HG02588 (cell line): ENCODE measurements at regions not wholly inside any gene's neighbourhood (a gene's known extent, or its start where the extent isn't known, plus 50 kb on each side); places are given as distances from the start of the nearest gene placed in this dataset.

Source experiments
- ATAC-seq: cut with Tn5 transposase; IDR thresholded peaks from one replicate; pipeline ENCODE4 v1.9.1; 2021; ENCODE audit warnings: mild to moderate bottlenecking, moderate library complexity; ENCODE audit not compliant: unreplicated experiment

DNA sequence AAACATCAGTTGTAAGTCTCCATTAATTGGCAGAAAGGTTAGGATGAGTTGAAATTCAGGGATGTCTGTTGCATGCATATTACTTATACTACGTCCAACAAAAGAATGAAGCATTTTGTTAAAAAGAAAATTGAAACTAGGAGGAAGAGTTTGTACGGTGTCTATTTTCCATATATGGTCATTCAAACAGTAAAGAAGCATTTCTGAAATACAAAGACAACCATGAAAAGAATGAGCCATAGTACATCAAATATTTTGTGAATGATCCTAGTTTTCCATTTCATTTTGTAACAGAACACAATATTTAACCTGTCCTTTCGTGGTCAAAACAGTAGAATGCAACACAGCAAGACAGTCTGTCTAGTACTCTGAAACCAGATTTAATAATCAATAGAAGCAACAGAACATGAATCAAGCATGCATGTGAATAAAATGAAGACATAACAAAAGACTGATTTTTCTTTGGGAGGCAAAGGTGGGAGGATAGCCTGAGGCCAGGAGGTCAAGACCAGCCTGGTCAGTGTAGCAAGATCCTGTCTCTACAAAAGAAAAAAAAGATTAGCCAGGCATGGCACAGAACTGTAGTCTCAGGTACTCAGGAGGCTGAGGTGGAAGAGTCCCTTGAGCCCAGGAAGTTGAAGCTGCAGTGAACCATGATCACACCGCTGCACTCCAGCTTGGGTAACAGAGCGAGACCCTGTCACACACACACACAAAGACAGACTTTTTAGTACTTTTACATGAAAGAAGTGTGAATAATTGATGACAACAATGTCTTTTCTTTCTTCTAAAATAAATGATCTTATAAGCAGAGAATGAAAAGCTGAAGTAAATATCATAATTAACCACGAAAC, 156.0 kb downstream of the LRIG3 start:
- no peak for ATAC-seq

DNA sequence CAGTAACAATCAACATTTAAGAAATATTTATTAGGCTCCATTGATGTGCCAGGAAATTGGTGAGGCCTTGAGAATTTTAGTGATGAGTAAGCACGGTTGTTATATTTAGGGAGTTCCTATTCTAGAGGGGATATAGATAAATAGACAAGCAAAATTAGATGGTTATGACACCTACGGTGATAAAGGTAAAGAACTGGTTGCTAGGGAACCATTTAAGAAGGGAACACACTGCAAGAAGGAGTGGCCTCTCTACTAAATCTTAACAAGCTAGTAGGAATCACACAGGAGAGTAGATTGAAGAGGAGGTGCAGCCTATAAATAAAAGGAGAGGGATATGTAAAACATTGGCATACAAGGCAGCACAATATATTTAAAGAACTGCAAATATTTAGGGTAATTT, 155.2 kb downstream of the LRIG3 start:
- ATAC-seq: no peak

DNA sequence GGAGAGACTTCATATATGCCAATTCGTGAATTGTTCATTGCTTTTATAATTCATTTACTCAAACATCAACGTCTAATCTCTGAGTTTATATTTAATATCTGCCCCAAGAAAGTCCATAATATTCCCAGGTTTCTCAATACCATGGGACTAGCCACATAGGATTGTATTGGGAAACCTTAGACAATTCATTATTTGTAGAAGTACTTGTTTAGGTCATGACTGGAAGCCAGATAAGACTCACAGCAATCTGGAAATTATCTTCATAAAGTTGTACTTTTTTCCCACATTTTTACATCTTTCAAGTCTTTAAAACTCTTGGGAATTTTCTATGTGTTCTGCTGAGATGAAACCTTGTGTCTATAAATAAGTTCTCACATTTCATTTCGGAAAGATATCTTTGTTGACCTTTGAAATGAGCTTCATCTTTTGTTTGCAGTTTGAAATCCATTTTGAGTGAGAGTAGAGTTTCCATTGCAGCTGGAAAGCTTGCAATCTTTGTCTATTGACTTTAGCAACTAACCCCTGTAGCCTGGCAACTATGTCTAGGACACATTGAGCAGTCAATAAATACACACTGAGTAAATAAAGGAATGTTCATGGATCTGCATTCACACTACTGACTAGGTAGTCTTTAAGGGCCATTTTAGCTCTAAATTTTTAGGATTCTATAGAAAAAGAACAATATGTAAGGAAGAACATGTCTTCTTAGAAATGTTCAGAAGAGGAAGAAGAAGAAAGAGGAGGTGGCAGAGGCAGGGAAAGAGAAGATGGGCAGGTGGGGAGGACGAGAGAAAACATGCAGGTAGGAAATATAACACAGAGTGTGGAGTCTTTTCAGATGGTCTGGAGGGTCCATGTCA, 154.4 kb downstream of the LRIG3 start:
- no peak for ATAC-seq

DNA sequence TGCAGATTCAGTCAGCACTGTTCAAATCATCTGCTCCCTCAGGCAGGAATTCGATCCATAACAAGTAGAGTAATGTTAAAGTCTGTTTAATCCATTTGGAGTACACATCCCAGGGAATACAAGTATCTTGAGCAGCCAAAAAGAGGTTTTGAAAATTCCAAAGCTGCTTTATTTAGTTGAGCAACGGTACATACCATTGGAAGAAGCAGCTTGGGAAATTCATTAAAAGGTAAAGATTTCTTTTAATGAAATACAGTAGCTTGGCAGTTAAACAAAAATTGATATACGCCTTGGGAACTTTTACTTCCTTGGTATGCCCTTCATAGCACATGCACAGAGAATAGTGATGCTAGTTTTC, 153.8 kb downstream of the LRIG3 start:
- ATAC-seq: no peak

DNA sequence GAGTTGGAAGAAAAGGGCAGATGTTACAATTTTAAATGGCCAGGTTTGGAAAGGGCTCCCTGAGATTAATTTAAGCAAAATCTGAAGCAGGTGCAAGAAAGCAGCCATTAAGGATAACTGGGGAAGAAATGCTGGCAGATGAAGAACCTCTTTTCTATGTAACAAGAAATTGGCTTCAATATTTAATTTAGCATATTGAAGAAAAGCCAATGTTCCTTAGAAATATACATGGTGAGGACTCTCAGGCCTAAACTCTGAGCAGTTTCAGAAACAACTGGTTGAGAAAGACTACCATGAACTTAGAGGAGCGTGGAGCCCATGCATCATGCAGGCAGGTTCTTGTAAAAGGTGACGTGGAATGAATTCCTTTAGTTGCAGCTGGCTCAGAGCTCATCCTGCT, 152.8 kb downstream of the LRIG3 start:
- no peak for ATAC-seq

DNA sequence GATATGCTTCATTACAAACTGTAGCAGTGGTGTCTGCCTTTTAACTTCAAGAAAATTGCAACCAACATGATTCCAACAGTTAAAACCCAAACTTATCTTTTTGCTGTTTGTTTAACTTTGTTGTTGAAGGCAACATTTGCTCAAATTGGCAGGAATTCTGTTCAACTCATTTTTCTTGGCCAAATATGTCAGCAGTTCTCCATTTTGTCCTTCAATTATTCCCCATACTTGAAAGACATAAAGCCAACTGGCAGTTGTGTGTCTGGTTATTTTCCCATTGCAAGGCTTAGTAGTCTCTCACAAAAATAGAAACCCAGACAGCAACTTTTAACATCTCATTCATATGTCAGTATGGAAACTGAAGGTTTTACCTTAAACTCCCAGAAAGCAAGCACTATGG, 146.3 kb downstream of the LRIG3 start:
- ATAC-seq: no peak

DNA sequence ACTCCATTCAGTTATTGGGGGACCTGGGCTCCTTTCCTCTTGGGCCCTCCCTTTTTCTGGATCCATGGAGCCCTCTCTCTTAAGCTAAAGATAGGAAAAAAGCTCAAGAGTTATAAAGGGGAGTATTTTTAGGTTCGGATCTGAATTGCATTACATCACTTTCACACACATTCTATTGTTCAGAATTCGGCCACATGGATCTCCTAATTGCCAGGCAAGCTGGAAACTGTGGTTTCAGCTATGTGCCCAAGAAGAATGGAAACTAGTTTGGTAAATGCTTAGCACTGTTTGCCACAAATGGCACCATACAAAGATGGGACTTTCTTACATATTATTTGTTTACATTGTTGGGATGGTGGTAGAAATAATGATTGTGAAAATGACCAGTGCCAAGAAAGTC, 145.6 kb downstream of the LRIG3 start:
- no peak for ATAC-seq

DNA sequence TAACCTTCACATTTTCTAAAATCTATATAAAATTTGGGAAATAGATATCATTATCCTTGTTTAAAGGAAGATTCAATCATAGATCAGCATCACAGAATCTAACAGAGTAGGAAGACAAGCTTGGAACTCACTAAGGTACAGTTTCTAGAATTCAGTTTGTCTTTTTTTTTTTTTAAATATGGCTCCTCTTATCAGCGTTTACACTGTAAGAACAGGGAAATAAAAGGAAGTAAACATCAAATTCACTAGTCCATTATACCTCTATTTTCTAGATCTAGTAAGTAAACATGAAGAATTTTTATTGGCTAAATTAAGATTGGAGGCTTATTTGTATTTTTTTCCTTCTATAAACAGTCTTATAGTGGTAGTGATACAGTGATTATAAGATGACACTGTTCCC, 144.9 kb downstream of the LRIG3 start:
- no peak for ATAC-seq

DNA sequence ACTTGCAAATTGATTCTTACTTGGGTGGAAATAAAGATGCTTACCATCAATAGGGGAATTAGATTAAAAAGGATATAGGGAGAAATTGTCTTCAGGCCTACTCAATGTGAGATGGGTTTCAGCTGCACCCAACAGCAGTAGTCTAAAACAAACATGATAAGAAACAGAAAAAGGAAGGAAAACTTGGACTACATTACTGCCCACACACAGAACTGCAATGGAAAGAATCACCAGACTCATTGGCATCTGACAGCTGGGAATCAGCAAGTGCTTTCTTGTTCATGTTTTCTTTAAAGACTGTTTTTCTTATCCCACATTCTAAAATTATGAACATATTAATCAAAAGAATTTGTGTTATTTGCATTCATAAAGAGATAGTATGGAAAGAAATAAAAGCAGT, 144.2 kb downstream of the LRIG3 start:
- no peak for ATAC-seq

DNA sequence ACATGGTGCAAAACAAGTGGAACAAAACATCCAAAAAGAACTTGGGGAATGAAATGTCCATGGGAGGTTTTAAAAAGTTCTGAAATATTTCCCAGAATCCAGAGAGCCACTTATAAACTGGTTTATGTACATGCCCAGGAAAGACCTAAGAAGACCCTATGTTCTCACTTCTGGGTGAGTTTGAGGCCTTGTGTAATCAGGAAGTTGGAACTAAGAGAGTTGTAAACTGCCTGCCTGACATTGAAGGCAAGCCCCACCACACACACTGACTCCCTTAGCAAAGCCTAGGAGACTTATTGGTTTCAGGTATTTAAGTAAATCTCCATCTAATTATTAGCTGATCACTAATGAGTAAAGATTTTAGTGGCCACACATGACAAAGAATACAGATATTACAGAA, 142.5 kb downstream of the LRIG3 start:
- no peak for ATAC-seq

DNA sequence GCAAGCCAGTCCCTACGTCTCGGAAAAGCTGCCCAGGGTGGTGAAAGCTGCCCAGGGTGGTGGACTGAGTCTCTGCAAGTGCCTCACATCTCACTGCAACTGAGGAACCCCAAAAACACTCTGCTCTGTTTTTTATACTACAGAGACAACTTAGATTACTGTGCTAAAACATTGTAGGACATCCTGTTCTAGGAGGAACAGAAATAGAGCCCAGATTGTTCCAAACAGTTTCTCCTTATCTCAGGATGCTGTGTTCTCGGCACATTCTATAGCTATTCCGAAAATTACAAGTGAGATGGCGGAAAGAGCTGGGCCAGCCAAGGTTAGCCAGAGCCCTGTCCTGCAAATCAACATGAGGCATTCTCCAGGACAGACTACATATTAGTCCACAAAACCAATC, 138.7 kb downstream of the LRIG3 start:
- no peak for ATAC-seq

DNA sequence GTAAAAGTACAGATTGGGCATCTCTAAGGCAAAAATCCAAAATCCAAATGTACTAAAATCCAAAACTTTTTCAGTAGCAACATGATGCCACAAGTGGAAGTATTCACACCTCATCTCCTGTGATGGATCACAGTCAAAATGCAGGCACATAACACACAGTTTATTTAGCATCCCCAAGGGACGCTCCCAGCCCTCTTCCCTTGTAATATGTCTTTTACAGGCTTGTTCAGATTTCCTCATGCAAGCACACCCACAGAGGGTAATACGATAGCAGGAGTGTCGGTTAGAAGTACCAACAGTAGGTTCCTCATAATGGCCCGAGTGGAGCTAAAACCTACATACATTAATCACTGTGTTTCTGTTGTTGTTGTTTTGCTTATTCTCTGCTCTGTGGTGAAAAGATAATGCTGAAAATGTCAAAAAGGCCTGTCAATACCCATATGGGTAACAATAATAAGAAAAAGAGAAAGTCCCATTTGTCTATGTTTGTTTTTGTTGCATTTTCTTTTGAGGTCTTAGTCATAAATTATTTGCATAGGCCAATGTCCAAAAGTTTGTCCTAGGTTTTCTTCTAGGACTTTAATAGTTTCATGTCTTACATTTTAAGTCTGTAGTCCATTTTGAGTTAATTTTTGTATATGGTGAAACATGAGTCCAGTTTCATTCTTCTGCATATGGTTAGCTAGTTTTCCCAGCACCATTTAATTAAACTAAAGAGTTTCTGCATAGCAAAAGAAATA, 133.1 kb downstream of the LRIG3 start:
- ATAC-seq: no peak

DNA sequence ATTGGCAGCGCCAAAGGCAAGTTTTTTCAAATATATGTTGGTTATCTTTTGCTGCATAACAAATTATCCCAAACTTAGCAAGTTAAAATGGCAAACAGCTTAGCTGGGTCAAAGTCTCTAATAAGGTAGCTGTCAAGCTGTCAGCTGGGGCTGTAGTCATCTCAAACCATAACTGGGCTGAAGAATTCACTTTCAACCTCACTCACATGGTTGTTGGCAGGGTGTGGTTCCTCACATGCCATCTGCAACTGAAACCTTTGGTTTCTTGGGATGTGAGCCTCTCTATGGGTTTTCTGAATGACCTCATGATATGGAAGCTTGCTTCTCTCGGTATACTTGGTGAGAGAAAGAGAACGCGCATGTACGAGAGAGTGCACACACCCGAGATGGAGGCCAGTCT, 125.4 kb downstream of the LRIG3 start:
- no peak for ATAC-seq

DNA sequence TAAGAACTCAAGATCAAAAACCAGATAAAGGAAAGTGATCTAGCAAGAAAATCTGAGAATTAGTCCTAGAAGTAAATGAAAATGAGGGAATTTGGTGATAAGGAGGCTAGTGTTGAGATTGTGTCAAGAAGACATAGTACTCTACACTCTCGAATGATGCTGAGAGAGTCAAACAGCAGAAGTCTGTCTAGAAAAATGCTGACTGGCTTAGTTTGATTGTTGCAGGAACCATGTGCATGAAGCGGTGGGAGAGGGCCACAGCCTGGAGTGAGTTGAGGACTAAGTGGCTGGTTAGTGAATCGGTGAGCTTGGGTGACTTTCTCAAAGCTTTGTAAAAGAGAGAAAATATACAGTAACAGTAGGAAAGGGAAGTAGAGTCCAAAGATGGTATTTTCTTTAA, 124.5 kb downstream of the LRIG3 start:
- ATAC-seq: no peak

DNA sequence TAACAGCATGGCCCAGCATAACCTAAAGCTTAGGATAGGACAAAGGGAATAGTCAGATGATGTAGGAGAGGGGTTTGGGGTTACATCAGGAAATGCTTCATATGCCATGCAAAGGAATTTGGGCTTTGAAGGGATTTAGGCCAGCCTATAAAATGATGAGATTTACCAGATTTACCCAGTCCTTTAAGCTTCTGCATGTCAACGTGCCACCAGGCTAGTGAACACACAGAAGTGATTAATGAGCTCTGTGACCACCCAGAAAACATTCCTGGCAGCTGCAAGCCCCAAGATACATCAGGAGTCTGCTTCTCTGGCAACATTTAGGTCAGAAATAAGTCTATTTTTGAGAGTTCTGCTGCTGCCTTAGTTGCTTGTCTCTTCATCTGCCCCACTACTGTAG, 118.3 kb downstream of the LRIG3 start:
- ATAC-seq: no peak

DNA sequence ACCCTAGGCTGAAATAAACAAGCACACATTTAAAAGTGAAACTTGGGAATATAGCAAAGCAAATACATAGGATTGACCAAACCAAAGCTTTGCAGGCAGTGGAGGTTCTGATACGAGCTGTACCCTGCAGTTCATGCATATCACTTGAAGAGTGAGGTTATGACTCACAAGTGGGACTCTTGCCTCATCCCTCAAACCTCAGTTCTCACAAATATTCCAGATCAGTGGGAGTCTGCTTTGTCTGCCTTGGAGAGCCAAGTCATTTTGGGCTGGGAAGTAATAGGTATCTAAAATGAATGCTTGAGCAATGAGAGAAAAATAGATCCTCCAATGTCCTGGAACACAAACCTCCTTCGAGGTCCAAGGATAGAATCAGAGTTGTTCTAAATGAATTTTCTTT, 116.4 kb downstream of the LRIG3 start:
- no peak for ATAC-seq

DNA sequence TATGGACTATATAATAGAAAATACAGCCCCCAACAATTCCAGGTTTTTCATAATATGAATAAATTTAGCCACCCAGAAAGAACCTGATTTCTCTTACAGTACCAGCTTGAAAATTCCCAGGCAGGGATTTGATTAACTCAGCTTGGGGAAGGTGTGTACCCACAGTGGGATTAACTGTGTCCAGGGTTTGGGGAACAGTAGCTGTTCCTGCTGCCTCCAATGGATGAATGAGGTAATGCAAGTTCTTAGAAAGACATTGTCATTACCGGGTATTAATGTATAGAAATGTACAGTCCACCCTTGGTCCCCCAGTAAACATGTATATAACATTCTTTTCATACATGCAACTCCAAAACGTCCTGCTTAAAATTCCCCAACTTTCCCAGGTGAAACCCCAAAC, 115.6 kb downstream of the LRIG3 start:
- ATAC-seq: peak; percentile 51

DNA sequence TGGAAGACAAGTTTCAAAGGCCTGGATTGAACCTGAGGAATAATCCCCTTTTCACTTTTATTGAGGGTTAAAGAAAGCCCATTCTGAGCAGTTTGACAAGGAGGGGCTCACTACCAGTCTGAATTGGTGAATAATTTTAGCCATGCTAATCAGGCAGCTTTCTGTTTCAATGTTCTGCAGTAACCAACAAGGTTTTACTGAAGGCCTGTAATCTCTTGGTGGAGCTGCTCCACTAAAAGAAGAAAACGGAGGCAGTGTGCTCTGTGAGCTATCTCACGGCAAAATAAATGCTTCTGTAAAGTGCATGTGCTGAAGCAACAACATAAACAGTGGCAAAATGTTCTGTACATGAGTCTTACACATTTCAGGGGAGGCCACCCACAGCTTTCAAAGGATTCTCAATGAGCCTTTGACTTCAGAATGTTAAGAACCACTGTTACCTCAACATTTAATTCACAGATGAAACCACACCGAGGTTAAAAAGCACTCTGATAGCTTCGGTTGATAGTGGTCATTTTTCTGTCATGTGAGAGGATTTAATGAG, 111.2 kb downstream of the LRIG3 start:
- no peak for ATAC-seq

DNA sequence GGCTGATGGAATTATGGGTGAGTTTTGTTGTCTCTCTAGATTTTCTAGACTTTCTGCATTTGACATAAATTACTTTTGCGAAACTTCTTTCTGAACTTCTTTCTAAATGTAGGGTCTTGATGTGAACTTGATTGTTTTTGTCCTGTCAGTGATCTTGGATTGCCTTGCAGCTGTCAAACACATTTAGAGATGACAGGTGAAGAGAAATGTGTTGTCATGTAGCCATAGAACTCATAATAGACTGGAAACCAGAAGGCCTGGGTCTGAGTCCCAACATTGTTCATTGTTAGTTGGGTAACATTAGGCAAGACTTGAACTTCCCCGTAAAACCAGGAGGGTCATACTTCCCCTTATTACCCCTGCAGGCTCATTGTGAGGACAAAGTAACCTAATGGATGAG, 109.0 kb downstream of the LRIG3 start:
- ATAC-seq: no peak

DNA sequence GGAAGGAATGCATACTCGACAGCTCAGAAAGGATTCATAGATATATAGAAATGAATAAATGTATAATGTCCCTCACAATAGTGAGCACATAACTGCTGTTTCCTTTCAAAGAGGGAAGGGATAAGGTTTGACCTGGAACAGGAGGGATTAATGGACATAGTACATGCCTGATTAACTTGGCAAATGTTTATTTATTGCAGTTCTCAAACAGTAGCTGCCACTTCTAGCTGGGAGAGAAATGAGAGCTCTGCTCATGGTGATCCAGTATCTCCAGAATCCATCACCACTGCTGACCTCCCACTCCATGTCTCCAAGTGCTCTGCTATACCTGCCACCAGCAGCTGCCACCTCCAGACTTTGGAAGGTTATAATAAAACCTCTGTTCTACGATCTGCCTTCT, 108.1 kb downstream of the LRIG3 start:
- ATAC-seq: no peak

DNA sequence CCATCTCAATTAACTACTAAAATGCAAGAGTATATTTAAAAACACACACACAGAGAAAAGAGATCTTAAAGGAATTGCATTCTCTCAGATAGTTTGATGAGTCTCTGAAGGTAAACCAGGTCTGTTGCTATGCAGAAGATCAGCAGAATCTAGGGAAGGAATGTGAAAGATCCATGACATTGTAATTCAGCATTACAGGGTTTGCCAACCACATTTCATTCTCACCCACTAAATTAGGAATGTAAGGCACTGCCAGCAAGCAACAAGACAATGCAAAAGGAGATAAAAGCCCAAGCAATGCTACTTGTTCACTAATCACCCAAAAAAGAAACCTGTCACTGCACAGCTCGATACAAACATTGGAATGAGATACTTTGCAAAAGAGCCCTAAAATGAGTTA, 106.3 kb downstream of the LRIG3 start:
- no peak for ATAC-seq
